ENCODE measurements at regions not wholly inside any gene's neighbourhood (a gene's known extent, or its start where the extent isn't known, plus 50 kb on each side); places are given as distances from the start of the nearest gene placed in this dataset.
"Not testable (repeated sequence)": the region's sequence is repeated elsewhere in the genome, so short reads cannot be mapped to it uniquely, and the experiment has no call there.

GRCh38 chr6:112951829-112952228 is 604.7 kb downstream of the RFPL4B start:
- Histone ChIP-seq H3K27me3 (ENCODE audit: control insufficient read depth, insufficient read depth, low read length) (no peaks in the 10 kb centered on the region), H3K36me3 (ENCODE audit: control insufficient read depth, insufficient read depth, low read length) (no peaks in the 10 kb centered on the region), H3K4me3 (ENCODE audit: low read depth, low read length) (no peak overlapping the region)
- CTCF ChIA-PET, result no interaction called here
- no peak for TF ChIP-seq CTCF (IDR thresholded peaks at IDR 0.05; ENCODE audit: insufficient read depth, low read depth, low read length)
- no peak for DNase-seq (ENCODE audit: low read depth)
- POLR2A ChIA-PET, result no interaction called here

- DNase-seq (ENCODE audit: low read depth); H3K36me3 ChIP-seq (ENCODE audit: control insufficient read depth, insufficient read depth, low read length); POLR2A ChIA-PET; H3K27me3 ChIP-seq (ENCODE audit: control insufficient read depth, insufficient read depth, low read length); H3K4me3 ChIP-seq (ENCODE audit: low read depth, low read length); CTCF ChIA-PET: not testable (repeated sequence)
Observed at GRCh38 chr6:112955743-112956142, 608.6 kb downstream of the RFPL4B start.

- TF ChIP-seq CTCF (IDR thresholded peaks at IDR 0.05; ENCODE audit: insufficient read depth, low read depth, low read length), result no peak
- no peaks in the 10 kb centered on the region for H3K27me3 ChIP-seq (ENCODE audit: control insufficient read depth, insufficient read depth, low read length)
- no peak for DNase-seq (ENCODE audit: low read depth)
- CTCF ChIA-PET, result no interaction called here
- no peaks in the 10 kb centered on the region for H3K36me3 ChIP-seq (ENCODE audit: control insufficient read depth, insufficient read depth, low read length)
- POLR2A ChIA-PET, result no interaction called here
- no peak overlapping the region for H3K4me3 ChIP-seq (ENCODE audit: low read depth, low read length)
Observed at GRCh38 chr6:112956696-112957535, 609.8 kb downstream of the RFPL4B start.

- ChIA-PET POLR2A (no interaction called here), CTCF (no interaction called here)
- no peaks in the 10 kb centered on the region for H3K27me3 ChIP-seq (ENCODE audit: control insufficient read depth, insufficient read depth, low read length)
- no peaks in the 10 kb centered on the region for H3K36me3 ChIP-seq (ENCODE audit: control insufficient read depth, insufficient read depth, low read length)
- TF ChIP-seq CTCF (IDR thresholded peaks at IDR 0.05; ENCODE audit: insufficient read depth, low read depth, low read length), result no peak
- no peak for DNase-seq (ENCODE audit: low read depth)
- H3K4me3 ChIP-seq (ENCODE audit: low read depth, low read length), result no peak overlapping the region
Observed at GRCh38 chr6:112957536-112957916, 610.4 kb downstream of the RFPL4B start.

- H3K4me3 ChIP-seq (ENCODE audit: low read depth, low read length); H3K36me3 ChIP-seq (ENCODE audit: control insufficient read depth, insufficient read depth, low read length); POLR2A ChIA-PET; DNase-seq (ENCODE audit: low read depth); CTCF ChIA-PET; H3K27me3 ChIP-seq (ENCODE audit: control insufficient read depth, insufficient read depth, low read length): not testable (repeated sequence)
Observed at GRCh38 chr6:112960130-112960529, 613.0 kb downstream of the RFPL4B start.

GRCh38 chr6:112967974-112968373 is 620.8 kb downstream of the RFPL4B start:
- POLR2A ChIA-PET, result no interaction called here
- no peak for DNase-seq (ENCODE audit: low read depth)
- no peaks in the 10 kb centered on the region for H3K27me3 ChIP-seq (ENCODE audit: control insufficient read depth, insufficient read depth, low read length)
- CTCF ChIA-PET, result no interaction called here
- TF ChIP-seq CTCF (IDR thresholded peaks at IDR 0.05; ENCODE audit: insufficient read depth, low read depth, low read length), result no peak
- no peak overlapping the region for H3K4me3 ChIP-seq (ENCODE audit: low read depth, low read length)
- no peaks in the 10 kb centered on the region for H3K36me3 ChIP-seq (ENCODE audit: control insufficient read depth, insufficient read depth, low read length)

Data from BJ (cell line).